K562 (cell line): ENCODE measurements at regions not wholly inside any gene's neighbourhood (a gene's known extent, or its start where the extent isn't known, plus 50 kb on each side); places are given as distances from the start of the nearest gene placed in this dataset.

Source experiments
- ATAC-seq: fragments of 200-7000 bp; cut with Tn5 transposase; 3 replicates; pipeline ENCODE4 v1.9.1; 2020; ENCODE audit warnings: moderate library complexity
- BruUV-seq: library from RNA; stranded (reverse); fragments of 400-500 nt; replicated peaks from 2 replicates; lab custom pipeline; 2021; lab: Mats Ljungman, UMichigan
- CTCF ChIA-PET: fragments of 300-600 bp; formaldehyde crosslinking; extraction: SDS; loops from one replicate; lab custom pipeline; 2021; ENCODE audit warnings: low intra/inter-chr PET ratio; lab: Yijun Ruan, JAX
- POLR2A ChIA-PET: fragments of 300-600, 350-650 bp; sonication (Branson Sonifier 250); formaldehyde crosslinking; extraction: SDS; loops from one replicate; lab custom pipeline; 2021; ENCODE audit warnings: antibody characterized with exemption, inconsistent platforms; lab: Yijun Ruan, JAX
- DNase-seq, 4 experiments: peaks; one replicate each; pipeline versions ENCODE4 v3.0.0 to v3.0.0-alpha.2; 2011 to 2018; ENCODE audit warnings: low spot score in 3 of 4, mixed read lengths in 3 of 4; ENCODE audit errors: extremely low read depth in 1 of 4
- FAIRE-seq: peaks from 2 replicates; lab custom pipeline; 2011; peaks lifted over from hg19 to GRCh38; lab: Jason Lieb, UNC
- H2AFZ ChIP-seq: 2 replicates; pipeline ENCODE4 v1.6.0; 2011; ENCODE audit warnings: low read depth, low read length, control low read depth, inconsistent platforms
- H3K27ac ChIP-seq: fragments of 200-600 bp; 3 replicates; pipeline ENCODE4 v1.8.0; 2011; ENCODE audit warnings: low read depth, mild to moderate bottlenecking, control low read depth, inconsistent platforms, low read length, moderate library complexity, mixed read lengths; ENCODE audit errors: extremely low read depth
- H3K27me3 ChIP-seq, 2 experiments: fragments of 300-600 bp in 1 of 2; 2 replicates in 1 of 2; 3 replicates in 1 of 2; pipeline versions ENCODE4 v1.6.0 to v1.8.0; 2011; ENCODE audit warnings: inconsistent platforms in 2 of 2, low read length in 2 of 2, mild to moderate bottlenecking in 1 of 2, mixed read lengths in 1 of 2, moderate library complexity in 1 of 2; ENCODE audit not compliant: control insufficient read depth in 2 of 2, insufficient read depth in 2 of 2
- H3K36me3 ChIP-seq: fragments of 300-600 bp; 3 replicates; pipeline ENCODE4 v1.8.0; 2011; ENCODE audit warnings: mild to moderate bottlenecking, low read length, inconsistent platforms; ENCODE audit not compliant: control insufficient read depth, insufficient read depth
- H3K4me1 ChIP-seq, 2 experiments: fragments of 200-600 bp in 1 of 2; replicated peaks in 1 of 2; 2 replicates in 1 of 2; 3 replicates in 1 of 2; pipeline versions ENCODE4 v1.5.1 to v1.8.0; 2011; ENCODE audit warnings: inconsistent platforms in 2 of 2, low read length in 2 of 2, mild to moderate bottlenecking in 1 of 2, mixed read lengths in 1 of 2, moderate library complexity in 1 of 2; ENCODE audit not compliant: control insufficient read depth in 2 of 2, insufficient read depth in 2 of 2
- H3K4me2 ChIP-seq: 2 replicates; pipeline ENCODE4 v1.6.1; 2011; ENCODE audit warnings: low read length, control low read depth, inconsistent platforms, mixed read lengths; ENCODE audit not compliant: insufficient read depth
- H3K4me3 ChIP-seq: fragments of 200-600 bp; sonication (generic), shearing (Covaris generic); 2 replicates; pipeline ENCODE4 v1.5.1; 2016; ENCODE audit warnings: control low read depth, inconsistent platforms
- H3K79me2 ChIP-seq: fragments of 200-600 bp; 3 replicates; pipeline ENCODE4 v1.8.0; 2011; ENCODE audit warnings: low read length, inconsistent platforms; ENCODE audit not compliant: control insufficient read depth, insufficient read depth
- H3K9ac ChIP-seq, 2 experiments: 2 replicates each; pipeline versions ENCODE4 v1.6.0 to v1.6.1; 2011; ENCODE audit warnings: low read depth in 2 of 2, low read length in 2 of 2, control low read depth in 1 of 2, inconsistent platforms in 1 of 2, mild to moderate bottlenecking in 1 of 2, mixed read lengths in 1 of 2; ENCODE audit not compliant: insufficient read depth in 1 of 2
- H3K9me1 ChIP-seq: one replicate; pipeline ENCODE4 v1.6.0; 2011; ENCODE audit warnings: inconsistent platforms, mild to moderate bottlenecking, low read length, moderate library complexity; ENCODE audit not compliant: control insufficient read depth, insufficient read depth
- H3K9me3 ChIP-seq: replicated peaks from 2 replicates; pipeline ENCODE4 v1.5.1; 2011; ENCODE audit warnings: low read depth, low read length, inconsistent platforms; ENCODE audit not compliant: control insufficient read depth, insufficient read depth
- H4K20me1 ChIP-seq: replicated peaks from 2 replicates; pipeline ENCODE4 v1.6.1; 2011; ENCODE audit warnings: low read length, inconsistent platforms, mixed read lengths; ENCODE audit not compliant: control insufficient read depth, insufficient read depth
- ARID4B ChIP-seq: sonication (generic); formaldehyde crosslinking; IDR thresholded peaks from 2 replicates; pipeline ENCODE4 v1.8.0; 2022; ENCODE audit warnings: mild to moderate bottlenecking, missing genetic modification reagents
- CBX1 ChIP-seq: sonication (generic); IDR thresholded peaks from 2 replicates; pipeline ENCODE4 v1.6.1; 2016; ENCODE audit warnings: antibody characterized with exemption, low read depth, mild to moderate bottlenecking
- MTA1 ChIP-seq: fragments of 450-650 bp; IDR thresholded peaks from 2 replicates; pipeline ENCODE4 v1.6.1; 2017; ENCODE audit warnings: borderline replicate concordance
- WGBS: fragments of 100-300 bp; shearing (Covaris generic); methylation state at CpG from one replicate; pipeline ENCODE4 v1.1.6; 2016; ENCODE audit warnings: low coverage, mixed read lengths; ENCODE audit not compliant: insufficient coverage; ENCODE audit errors: missing lambda C conversion rate; 5-methylcytosine and 5-hydroxymethylcytosine counted together
- in situ Hi-C: fragments of 300-500 bp; cut with MboI; formaldehyde crosslinking; loops from 4 replicates; pipeline ENCODE4 v1.15.0; 2018; ENCODE audit warnings: inconsistent platforms, mixed read lengths
- intact Hi-C: fragments of 100-400 bp; cut with micrococcal nuclease; formaldehyde crosslinking; loops from 2 replicates; pipeline ENCODE4 v1.14.2; 2022
- TF ChIP-seq, protein P1 (sequence below): sonication (generic); formaldehyde crosslinking; IDR thresholded peaks from 2 replicates; pipeline ENCODE4 v1.8.1; 2023; ENCODE audit warnings: mild to moderate bottlenecking, missing genetic modification reagents, moderate library complexity

DNA sequence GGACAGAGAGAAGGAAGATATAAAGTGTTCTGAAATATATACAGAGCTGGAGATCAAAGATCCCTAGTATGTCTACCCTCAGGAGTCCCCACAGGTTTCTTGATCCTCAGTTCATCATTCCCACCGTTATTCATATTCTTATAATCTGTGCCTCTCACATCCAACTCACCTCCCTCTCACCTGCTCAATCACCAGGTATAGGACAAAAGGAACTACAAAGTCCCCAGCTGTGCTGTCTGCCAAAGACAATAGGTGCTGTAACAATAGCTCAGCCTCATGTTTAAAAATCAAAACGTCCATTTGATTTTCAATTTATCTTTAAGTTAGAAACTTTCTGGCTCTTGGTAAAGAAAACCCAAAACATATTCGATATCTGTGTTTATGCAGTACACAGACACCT lies 121.1 kb upstream of the PKN2 start:
- intact Hi-C loops (no loop called here), in situ Hi-C loops (no loop called here)
- WGBS: 3% methylated on average over 3 of the region's 3 CpGs
- Histone ChIP-seq H3K9me3 (no peaks in the 10 kb centered on the region), H3K36me3 (no peaks in the 10 kb centered on the region), H2AFZ (no peak overlapping the region), H3K27me3 (peaks cover 0 to 4% of the 10 kb centered on the region in 2 experiments; a peak in 1 of 5 replicates), H3K79me2 (no peaks in the 10 kb centered on the region), H3K27ac (no peak overlapping the region), H4K20me1 (no peaks in the 10 kb centered on the region), H3K9ac (no peak overlapping the region), H3K4me3 (no peak overlapping the region), H3K4me2 (no peak overlapping the region), H3K4me1 (no peaks in the 10 kb centered on the region), H3K9me1 (no peaks in the 10 kb centered on the region)
- BruUV-seq: no TSS peak
- FAIRE-seq: no peak
- POLR2A ChIA-PET: no interaction called here
- no peak for ATAC-seq
- CTCF ChIA-PET: no interaction called here
- no peak for DNase-seq
- no peak for TF ChIP-seq MTA1
- TF ChIP-seq, protein P1, sequence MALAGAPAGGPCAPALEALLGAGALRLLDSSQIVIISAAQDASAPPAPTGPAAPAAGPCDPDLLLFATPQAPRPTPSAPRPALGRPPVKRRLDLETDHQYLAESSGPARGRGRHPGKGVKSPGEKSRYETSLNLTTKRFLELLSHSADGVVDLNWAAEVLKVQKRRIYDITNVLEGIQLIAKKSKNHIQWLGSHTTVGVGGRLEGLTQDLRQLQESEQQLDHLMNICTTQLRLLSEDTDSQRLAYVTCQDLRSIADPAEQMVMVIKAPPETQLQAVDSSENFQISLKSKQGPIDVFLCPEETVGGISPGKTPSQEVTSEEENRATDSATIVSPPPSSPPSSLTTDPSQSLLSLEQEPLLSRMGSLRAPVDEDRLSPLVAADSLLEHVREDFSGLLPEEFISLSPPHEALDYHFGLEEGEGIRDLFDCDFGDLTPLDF (CRISPR knock-in tag): no peak
- no peak for TF ChIP-seq ARID4B (CRISPR knock-in tag)
- TF ChIP-seq CBX1: no peak
- TF ChIP-seq, all 486 proteins: peak for 0
